ENCODE measurements at regions not wholly inside any gene's neighbourhood (a gene's known extent, or its start where the extent isn't known, plus 50 kb on each side); places are given as distances from the start of the nearest gene placed in this dataset.

DNA sequence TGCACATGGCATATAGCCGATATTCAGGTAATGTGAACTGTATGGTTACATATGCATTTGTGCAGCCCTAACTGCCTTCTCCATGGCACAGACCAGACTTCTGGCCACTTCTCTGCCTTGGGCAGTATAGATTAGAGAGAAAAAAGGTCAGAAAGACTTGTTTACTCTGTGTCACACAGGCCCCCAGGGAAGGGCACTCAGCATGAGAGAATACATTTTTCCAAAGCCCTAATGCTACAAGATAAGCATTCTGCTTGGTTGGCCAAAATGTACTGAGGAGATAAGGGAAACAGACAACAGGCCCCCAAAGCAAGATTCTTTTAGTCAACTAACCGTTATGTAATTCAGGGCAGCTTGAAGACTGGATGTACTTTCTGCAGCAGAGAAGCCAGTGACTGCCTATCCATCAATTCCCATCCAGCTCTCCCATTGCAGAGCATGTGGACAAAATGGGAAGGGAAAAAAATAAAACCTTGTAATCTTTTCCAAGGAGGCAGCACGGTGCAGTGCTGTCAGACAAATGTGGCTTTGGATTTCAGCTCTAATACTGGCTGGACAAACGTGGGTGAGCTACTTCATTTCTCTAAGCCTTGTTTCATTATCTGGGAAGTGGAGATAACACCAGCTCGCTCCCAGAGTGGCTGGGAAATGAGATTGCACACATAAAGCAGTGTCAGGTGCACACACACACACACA is 205.9 kb downstream of the NSG2 start:
- in situ Hi-C loops (cut with MboI; ENCODE audit: low pct_unique_long_range_greater_than_20kb, low sequenced_read_pairs, unreplicated experiment): no loop called here
- DNase-seq (ENCODE audit: low spot score): no peak
- TF ChIP-seq, protein P1, sequence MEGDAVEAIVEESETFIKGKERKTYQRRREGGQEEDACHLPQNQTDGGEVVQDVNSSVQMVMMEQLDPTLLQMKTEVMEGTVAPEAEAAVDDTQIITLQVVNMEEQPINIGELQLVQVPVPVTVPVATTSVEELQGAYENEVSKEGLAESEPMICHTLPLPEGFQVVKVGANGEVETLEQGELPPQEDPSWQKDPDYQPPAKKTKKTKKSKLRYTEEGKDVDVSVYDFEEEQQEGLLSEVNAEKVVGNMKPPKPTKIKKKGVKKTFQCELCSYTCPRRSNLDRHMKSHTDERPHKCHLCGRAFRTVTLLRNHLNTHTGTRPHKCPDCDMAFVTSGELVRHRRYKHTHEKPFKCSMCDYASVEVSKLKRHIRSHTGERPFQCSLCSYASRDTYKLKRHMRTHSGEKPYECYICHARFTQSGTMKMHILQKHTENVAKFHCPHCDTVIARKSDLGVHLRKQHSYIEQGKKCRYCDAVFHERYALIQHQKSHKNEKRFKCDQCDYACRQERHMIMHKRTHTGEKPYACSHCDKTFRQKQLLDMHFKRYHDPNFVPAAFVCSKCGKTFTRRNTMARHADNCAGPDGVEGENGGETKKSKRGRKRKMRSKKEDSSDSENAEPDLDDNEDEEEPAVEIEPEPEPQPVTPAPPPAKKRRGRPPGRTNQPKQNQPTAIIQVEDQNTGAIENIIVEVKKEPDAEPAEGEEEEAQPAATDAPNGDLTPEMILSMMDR (IDR thresholded peaks at IDR 0.05; ENCODE audit: extremely low read depth, insufficient read depth, missing control alignments): no peak

DNA sequence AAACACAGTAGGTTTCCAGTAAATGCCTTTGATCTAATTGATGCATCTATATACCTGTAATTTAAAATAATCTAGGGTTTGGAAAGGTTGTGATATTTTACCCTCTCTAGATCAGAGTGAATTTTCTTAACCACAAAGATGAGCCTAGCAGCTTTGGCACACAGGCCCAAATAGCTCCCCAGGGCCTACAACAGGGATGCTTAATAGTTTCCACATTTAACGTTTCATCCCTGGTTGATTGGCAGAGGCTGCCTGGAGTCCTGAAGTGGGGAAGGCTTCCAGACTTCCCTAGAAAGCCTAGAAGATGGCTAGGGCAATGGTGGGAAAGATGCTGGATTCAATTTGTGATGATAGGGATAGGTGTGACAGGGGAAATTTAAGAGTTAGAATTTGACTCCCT is 206.6 kb downstream of the NSG2 start:
- DNase-seq (ENCODE audit: low spot score): no peak
- TF ChIP-seq, protein P1 (IDR thresholded peaks at IDR 0.05; ENCODE audit: extremely low read depth, insufficient read depth, missing control alignments): no peak
- in situ Hi-C loops (cut with MboI; ENCODE audit: low pct_unique_long_range_greater_than_20kb, low sequenced_read_pairs, unreplicated experiment): no loop called here

DNA sequence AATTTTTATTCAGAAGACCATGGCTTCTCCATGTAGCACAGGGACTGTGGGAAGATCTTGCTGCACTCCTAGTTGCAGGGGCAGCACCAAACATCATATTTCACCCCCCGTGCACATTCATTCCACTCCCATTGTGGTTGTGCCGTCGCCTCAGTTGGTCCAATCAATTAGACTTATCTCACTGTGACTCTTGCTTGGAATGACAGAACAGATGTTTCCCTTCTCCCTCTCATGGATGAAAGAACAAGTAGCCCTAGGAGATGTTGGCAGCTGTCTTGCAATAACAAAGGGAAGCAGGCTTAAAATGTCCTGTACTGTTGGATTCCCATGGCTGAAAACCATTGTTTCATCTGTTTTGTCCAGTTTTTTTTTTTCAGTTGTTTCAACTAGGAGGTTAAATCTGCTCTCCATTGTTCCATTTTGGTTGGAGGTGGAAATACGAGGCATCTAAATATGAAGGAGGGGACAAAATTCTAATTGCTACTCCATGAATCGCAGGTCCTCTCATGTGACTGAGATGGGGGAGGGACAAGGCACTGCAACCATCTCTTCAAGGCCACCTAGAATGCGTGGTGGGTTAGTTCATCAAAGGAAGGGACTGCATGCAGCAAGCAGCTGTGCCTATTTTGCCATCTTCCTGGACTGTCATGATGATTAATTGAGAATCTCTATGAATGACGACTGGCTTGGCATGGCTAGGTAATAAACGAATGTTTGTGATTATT is 214.4 kb downstream of the NSG2 start:
- TF ChIP-seq, protein P1 (IDR thresholded peaks at IDR 0.05; ENCODE audit: extremely low read depth, insufficient read depth, missing control alignments): no peak
- DNase-seq (ENCODE audit: low spot score): no peak
- in situ Hi-C loops (cut with MboI; ENCODE audit: low pct_unique_long_range_greater_than_20kb, low sequenced_read_pairs, unreplicated experiment): no loop called here

DNA sequence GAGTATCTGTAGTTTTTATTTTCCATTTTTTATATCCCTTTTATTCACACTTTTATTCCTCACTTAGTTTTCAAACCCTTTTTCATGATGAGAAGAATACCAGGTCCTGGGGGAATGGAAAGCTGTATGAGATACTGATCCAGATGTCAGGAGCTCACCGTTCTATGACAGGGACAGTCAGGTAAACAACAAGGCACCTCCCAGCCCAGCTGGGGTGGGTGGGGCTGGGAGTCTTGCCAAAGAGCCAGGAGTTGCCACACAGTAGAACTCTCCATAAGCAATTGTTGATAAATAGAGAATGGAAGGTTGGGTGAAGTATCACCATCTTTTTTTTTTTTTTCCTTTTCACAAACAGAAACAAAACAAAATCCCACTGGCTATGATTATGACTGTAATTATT is 225.8 kb downstream of the NSG2 start:
- no peak for DNase-seq (ENCODE audit: low spot score)
- in situ Hi-C loops (cut with MboI; ENCODE audit: low pct_unique_long_range_greater_than_20kb, low sequenced_read_pairs, unreplicated experiment): no loop called here
- TF ChIP-seq, protein P1 (IDR thresholded peaks at IDR 0.05; ENCODE audit: extremely low read depth, insufficient read depth, missing control alignments): no peak

DNA sequence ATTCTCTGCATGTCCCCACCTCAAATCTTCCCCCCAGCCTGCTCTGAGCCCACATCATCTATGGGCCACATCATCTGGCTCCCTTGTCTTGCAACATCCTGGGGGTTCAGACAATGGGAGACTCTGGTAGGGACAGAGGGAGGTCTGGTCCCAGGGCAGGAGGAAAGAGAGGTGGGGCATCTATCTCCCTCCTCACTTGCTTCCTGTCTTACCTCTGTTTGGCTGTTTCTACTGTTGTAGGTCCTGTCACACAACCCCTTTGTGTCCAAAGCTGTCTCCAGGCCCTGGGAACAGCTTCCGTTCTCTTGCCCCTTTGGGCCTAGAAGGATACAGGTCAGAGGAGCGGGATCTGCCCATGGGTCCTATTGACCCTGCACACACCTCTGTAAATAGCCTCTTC is 227.2 kb downstream of the NSG2 start:
- in situ Hi-C loops (cut with MboI; ENCODE audit: low pct_unique_long_range_greater_than_20kb, low sequenced_read_pairs, unreplicated experiment): no loop called here
- DNase-seq (ENCODE audit: low spot score): no peak
- TF ChIP-seq, protein P1 (IDR thresholded peaks at IDR 0.05; ENCODE audit: extremely low read depth, insufficient read depth, missing control alignments): no peak

DNA sequence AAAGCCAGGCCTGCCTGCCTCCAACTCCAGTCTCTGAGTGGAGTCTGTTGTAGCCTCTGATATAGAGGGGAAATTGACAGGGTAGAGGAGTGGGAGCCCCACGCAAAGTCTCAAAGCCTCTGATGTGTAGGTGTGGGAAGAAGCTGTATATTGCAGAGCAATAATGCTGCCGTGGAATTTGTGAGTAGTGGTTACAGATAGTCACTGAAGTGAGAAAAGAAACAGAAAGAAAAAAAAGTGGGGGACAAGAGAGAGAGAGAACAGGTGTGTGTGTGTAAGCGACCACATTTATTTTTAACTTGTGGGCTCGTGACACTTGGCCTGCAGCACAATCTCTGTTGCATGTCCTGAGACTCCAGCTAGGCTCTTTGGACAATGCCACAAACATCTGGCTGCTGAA is 227.8 kb downstream of the NSG2 start:
- in situ Hi-C loops (cut with MboI; ENCODE audit: low pct_unique_long_range_greater_than_20kb, low sequenced_read_pairs, unreplicated experiment): no loop called here
- TF ChIP-seq, protein P1 (IDR thresholded peaks at IDR 0.05; ENCODE audit: extremely low read depth, insufficient read depth, missing control alignments): no peak
- peak; percentile 17 for DNase-seq (ENCODE audit: low spot score)
